ENCODE measurements at regions not wholly inside any gene's neighbourhood (a gene's known extent, or its start where the extent isn't known, plus 50 kb on each side); places are given as distances from the start of the nearest gene placed in this dataset.

- TF ChIP-seq ZNF547 (CRISPR knock-in tag; IDR thresholded peaks at IDR 0.05) (no peak), ZNF644 (CRISPR knock-in tag; IDR thresholded peaks at IDR 0.05; ENCODE audit: low read depth) (peak; percentile 54; the same call in 1 of the 2 replicates), NFYB (CRISPR knock-in tag; IDR thresholded peaks at IDR 0.05) (no peak), ZMYM4 (CRISPR knock-in tag; IDR thresholded peaks at IDR 0.05) (no peak), ZFAT (CRISPR knock-in tag; conservative IDR thresholded peaks at IDR 0.05) (no peak), ZNF101 (CRISPR knock-in tag; IDR thresholded peaks at IDR 0.05; ENCODE audit: borderline replicate concordance, low read depth) (no peak), PITX1 (CRISPR knock-in tag; IDR thresholded peaks at IDR 0.05) (peak; percentile 80), SP1 (IDR thresholded peaks at IDR 0.05) (no peak), SP1 (CRISPR knock-in tag; IDR thresholded peaks at IDR 0.05) (no peak), MYC (CRISPR knock-in tag; IDR thresholded peaks at IDR 0.05; ENCODE audit: borderline replicate concordance) (no peak), SIX1 (CRISPR knock-in tag; IDR thresholded peaks at IDR 0.05; ENCODE audit: borderline replicate concordance) (peak; percentile 65; the same call in 1 of the 2 replicates), SP4 (CRISPR knock-in tag; IDR thresholded peaks at IDR 0.05) (no peak), SYNCRIP (IDR thresholded peaks at IDR 0.05; ENCODE audit: insufficient read depth, low read depth, low read length) (no peak), RXRB (CRISPR knock-in tag; IDR thresholded peaks at IDR 0.05; ENCODE audit: borderline replicate concordance) (peak; percentile 76), TCF7L2 (IDR thresholded peaks at IDR 0.05; ENCODE audit: low read depth, low read length) (no peak), RARA (CRISPR knock-in tag; IDR thresholded peaks at IDR 0.05) (peak; percentile 93), MAFF (IDR thresholded peaks at IDR 0.05; ENCODE audit: low read depth, low read length) (no peak), ZSCAN9 (CRISPR knock-in tag; IDR thresholded peaks at IDR 0.05; ENCODE audit: borderline replicate concordance) (peak; percentile 76; the same call in 1 of the 2 replicates), ZNF839 (CRISPR knock-in tag; IDR thresholded peaks at IDR 0.05; ENCODE audit: borderline replicate concordance) (no peak), MAX (IDR thresholded peaks at IDR 0.05) (no peak), KAT2B (IDR thresholded peaks at IDR 0.05; ENCODE audit: borderline replicate concordance, low read depth, low read length) (no peak), THAP7 (CRISPR knock-in tag; IDR thresholded peaks at IDR 0.05) (no peak), ZNF609 (CRISPR knock-in tag; IDR thresholded peaks at IDR 0.05; ENCODE audit: borderline replicate concordance) (peak; percentile 92), TAF1 (CRISPR knock-in tag; IDR thresholded peaks at IDR 0.05) (no peak), ATF7-NPFF (CRISPR knock-in tag; IDR thresholded peaks at IDR 0.05; ENCODE audit: low read depth) (no peak), AKAP8 (CRISPR knock-in tag; IDR thresholded peaks at IDR 0.05) (no peak), KLF9 (CRISPR knock-in tag; IDR thresholded peaks at IDR 0.05; ENCODE audit: low read depth) (0 out of 2 replicates have a peak, but pooled peaks have one; percentile 42), HNF4A (CRISPR knock-in tag; IDR thresholded peaks at IDR 0.05) (peak; percentile 62)
These were observed 83.3 kb downstream of the ZNF608 start (continued) for GRCh38 chr5:124663101-124663506.
